ENCODE measurements at regions not wholly inside any gene's neighbourhood (a gene's known extent, or its start where the extent isn't known, plus 50 kb on each side); places are given as distances from the start of the nearest gene placed in this dataset.

DNA sequence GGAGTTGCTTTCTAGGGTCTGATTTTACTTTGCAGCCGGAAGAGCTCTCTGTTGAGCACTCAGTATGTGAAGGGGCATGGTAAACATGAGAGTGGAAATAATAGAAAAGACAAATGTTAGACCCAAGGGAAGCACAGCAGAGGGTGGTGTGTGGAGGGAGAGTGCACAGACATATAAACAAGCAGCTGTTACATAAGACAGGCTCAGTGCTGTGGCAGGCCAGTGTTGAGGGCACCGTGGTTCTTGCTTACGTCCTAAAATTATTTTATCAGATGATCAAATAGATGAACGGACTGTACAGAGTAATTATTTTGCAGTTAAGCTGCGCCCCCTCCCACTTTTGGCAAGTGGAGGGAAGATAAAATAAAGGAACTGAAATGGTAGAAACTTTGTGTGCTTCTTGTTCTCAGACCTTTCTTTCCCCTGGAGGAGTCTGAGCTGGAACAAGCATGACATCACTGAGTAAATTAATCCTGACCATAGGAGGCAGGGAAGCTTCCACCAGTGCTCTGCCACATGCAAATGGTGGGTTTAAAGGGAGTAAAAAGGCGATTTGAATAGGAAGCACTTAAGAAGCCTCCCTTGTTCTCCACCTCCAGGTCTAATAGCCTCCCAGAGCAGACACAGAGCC is 205.6 kb downstream of the IL20RB start:
- Mint-ChIP-seq H3K36me3 (no peaks in the 10 kb centered on the region), H3K27ac (peak overlapping the region; percentile 47), H3K9me3 (no peaks in the 10 kb centered on the region), H3K27me3 (ENCODE audit: low read depth) (no peaks in the 10 kb centered on the region), H3K4me3 (no peak overlapping the region), H3K4me1 (peaks cover 30% of the 10 kb centered on the region)
- TF ChIP-seq, protein P1, sequence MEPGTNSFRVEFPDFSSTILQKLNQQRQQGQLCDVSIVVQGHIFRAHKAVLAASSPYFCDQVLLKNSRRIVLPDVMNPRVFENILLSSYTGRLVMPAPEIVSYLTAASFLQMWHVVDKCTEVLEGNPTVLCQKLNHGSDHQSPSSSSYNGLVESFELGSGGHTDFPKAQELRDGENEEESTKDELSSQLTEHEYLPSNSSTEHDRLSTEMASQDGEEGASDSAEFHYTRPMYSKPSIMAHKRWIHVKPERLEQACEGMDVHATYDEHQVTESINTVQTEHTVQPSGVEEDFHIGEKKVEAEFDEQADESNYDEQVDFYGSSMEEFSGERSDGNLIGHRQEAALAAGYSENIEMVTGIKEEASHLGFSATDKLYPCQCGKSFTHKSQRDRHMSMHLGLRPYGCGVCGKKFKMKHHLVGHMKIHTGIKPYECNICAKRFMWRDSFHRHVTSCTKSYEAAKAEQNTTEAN (CRISPR knock-in tag; IDR thresholded peaks at IDR 0.05) = no peak
- TF ChIP-seq, protein P2, sequence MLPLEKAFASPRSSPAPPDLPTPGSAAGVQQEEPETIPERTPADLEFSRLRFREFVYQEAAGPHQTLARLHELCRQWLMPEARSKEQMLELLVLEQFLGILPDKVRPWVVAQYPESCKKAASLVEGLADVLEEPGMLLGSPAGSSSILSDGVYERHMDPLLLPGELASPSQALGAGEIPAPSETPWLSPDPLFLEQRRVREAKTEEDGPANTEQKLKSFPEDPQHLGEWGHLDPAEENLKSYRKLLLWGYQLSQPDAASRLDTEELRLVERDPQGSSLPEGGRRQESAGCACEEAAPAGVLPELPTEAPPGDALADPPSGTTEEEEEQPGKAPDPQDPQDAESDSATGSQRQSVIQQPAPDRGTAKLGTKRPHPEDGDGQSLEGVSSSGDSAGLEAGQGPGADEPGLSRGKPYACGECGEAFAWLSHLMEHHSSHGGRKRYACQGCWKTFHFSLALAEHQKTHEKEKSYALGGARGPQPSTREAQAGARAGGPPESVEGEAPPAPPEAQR (CRISPR knock-in tag; IDR thresholded peaks at IDR 0.05) = no peak
- TF ChIP-seq JAZF1 (CRISPR knock-in tag; IDR thresholded peaks at IDR 0.05) (no peak), ZNF219 (CRISPR knock-in tag; IDR thresholded peaks at IDR 0.05; ENCODE audit: borderline replicate concordance) (no peak)
- no peak for DNase-seq (ENCODE audit: low spot score)
- ChIA-PET POLR2A (interaction anchor here (0.5 kb wide), 1 partner anchor 9 kb away, joined by 3 read pairs; no protein-coding TSS in a partner anchor), CTCF (interaction anchor here (0.9 to 2.8 kb wide), 4 partner anchors 41 to 448 kb away, joined by 3 to 12 read pairs (median 4); no protein-coding TSS in a partner anchor)
- ATAC-seq = peak; percentile 96

DNA sequence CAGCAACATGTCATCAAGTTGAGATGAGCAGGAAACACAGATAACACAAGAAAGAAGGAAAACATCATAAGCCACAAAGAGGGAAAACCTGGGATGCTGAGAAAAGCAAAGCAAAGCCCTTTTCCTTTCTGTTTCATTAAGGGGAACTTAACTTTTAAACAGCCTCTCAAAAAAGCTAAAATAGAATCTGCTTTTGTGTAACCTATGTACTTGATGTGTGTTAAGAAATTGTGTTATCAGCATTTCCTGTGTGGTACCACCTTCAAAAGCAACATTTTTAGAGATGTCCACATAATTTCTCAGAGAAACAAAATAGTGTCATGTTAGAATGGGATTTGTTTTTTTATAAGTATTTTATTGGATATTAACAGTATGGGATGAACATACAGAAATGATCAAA is 206.2 kb downstream of the IL20RB start:
- no peak for ATAC-seq
- ChIA-PET POLR2A (interaction anchor here (0.5 kb wide), 1 partner anchor 8 kb away, joined by 3 read pairs; no protein-coding TSS in a partner anchor), CTCF (interaction anchor here (0.9 to 2.8 kb wide), 5 partner anchors 42 to 448 kb away, joined by 3 to 12 read pairs (median 5); no protein-coding TSS in a partner anchor)
- TF ChIP-seq, protein P3, sequence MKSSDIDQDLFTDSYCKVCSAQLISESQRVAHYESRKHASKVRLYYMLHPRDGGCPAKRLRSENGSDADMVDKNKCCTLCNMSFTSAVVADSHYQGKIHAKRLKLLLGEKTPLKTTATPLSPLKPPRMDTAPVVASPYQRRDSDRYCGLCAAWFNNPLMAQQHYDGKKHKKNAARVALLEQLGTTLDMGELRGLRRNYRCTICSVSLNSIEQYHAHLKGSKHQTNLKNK (CRISPR knock-in tag; IDR thresholded peaks at IDR 0.05) = no peak
- TF ChIP-seq FOXP1 (CRISPR knock-in tag; IDR thresholded peaks at IDR 0.05; ENCODE audit: borderline replicate concordance) (no peak), TEAD4 (CRISPR knock-in tag; IDR thresholded peaks at IDR 0.05) (no peak), CREM (CRISPR knock-in tag; IDR thresholded peaks at IDR 0.05) (no peak), NR3C1 (CRISPR knock-in tag; conservative IDR thresholded peaks at IDR 0.05; ENCODE audit: low read depth) (no peak), PRRX2 (CRISPR knock-in tag; IDR thresholded peaks at IDR 0.05) (no peak)
- TF ChIP-seq, protein P4, sequence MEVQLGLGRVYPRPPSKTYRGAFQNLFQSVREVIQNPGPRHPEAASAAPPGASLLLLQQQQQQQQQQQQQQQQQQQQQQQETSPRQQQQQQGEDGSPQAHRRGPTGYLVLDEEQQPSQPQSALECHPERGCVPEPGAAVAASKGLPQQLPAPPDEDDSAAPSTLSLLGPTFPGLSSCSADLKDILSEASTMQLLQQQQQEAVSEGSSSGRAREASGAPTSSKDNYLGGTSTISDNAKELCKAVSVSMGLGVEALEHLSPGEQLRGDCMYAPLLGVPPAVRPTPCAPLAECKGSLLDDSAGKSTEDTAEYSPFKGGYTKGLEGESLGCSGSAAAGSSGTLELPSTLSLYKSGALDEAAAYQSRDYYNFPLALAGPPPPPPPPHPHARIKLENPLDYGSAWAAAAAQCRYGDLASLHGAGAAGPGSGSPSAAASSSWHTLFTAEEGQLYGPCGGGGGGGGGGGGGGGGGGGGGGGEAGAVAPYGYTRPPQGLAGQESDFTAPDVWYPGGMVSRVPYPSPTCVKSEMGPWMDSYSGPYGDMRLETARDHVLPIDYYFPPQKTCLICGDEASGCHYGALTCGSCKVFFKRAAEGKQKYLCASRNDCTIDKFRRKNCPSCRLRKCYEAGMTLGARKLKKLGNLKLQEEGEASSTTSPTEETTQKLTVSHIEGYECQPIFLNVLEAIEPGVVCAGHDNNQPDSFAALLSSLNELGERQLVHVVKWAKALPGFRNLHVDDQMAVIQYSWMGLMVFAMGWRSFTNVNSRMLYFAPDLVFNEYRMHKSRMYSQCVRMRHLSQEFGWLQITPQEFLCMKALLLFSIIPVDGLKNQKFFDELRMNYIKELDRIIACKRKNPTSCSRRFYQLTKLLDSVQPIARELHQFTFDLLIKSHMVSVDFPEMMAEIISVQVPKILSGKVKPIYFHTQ (CRISPR knock-in tag; IDR thresholded peaks at IDR 0.05) = no peak
- H3K4me3 Mint-ChIP-seq = no peak overlapping the region
- no peaks in the 10 kb centered on the region for H3K27me3 Mint-ChIP-seq (ENCODE audit: low read depth)
- no peaks in the 10 kb centered on the region for H3K36me3 Mint-ChIP-seq
- no peaks in the 10 kb centered on the region for H3K9me3 Mint-ChIP-seq
- peak overlapping the region; percentile 47; the same call in 1 of the 2 replicates for H3K27ac Mint-ChIP-seq
- no peak for DNase-seq (ENCODE audit: low spot score)
- peaks cover 30% of the 10 kb centered on the region for H3K4me1 Mint-ChIP-seq

DNA sequence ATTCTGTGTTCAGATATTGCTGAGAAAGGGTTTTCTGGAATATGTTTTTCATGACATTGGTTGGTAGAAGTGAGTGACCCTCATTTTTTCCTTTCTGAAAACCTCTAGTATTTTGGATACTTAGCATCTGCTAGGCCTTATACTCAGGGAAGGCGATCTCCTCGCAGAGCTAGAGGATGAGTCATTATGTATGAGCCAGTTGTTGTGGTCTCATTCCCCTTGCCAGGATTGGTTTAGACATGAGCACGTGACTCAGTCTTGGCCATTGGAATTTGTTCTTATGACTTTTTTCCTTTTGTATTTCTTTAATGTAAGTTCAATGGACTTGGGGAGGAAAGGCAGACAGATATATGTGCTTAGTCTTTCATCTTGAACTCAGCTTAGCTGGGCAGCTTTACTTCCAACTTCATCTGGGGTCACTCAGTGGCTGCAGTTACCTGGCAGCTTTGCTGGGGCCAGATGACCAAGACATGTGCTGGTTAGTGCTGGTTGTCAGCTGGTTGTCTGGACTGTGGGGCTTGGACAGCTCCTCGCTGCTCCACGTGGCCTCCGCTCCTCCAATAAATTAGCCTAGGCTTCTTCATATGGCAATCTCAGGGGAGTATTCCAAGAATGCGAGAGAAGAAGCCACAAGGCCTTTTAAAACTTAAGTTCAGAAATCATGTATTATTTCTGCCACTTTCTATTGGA is 207.5 kb downstream of the IL20RB start:
- CTCF ChIA-PET = interaction anchor here (0.7 to 1.6 kb wide), 4 partner anchors 52 to 133 kb away, joined by 3 to 5 read pairs (median 4); no protein-coding TSS in a partner anchor
- ATAC-seq (no peak), DNase-seq (ENCODE audit: low spot score) (no peak)
- H3K27me3 Mint-ChIP-seq (ENCODE audit: low read depth) = no peaks in the 10 kb centered on the region
- peaks cover 5% of the 10 kb centered on the region for H3K9me3 Mint-ChIP-seq
- H3K4me1 Mint-ChIP-seq = peaks cover 30% of the 10 kb centered on the region
- POLR2A ChIA-PET = no interaction called here
- no peak overlapping the region for H3K4me3 Mint-ChIP-seq
- H3K27ac Mint-ChIP-seq = no peak overlapping the region
- H3K36me3 Mint-ChIP-seq = 0 out of 2 replicates have a peak, but pooled peaks cover 3% of the 10 kb centered on the region
- TF ChIP-seq GABPB1 (CRISPR knock-in tag; IDR thresholded peaks at IDR 0.05) (no peak), ZNF219 (CRISPR knock-in tag; IDR thresholded peaks at IDR 0.05; ENCODE audit: borderline replicate concordance) (no peak), TP53 (CRISPR knock-in tag; IDR thresholded peaks at IDR 0.05) (no peak), FOXK1 (CRISPR knock-in tag; IDR thresholded peaks at IDR 0.05) (no peak), MXD4 (CRISPR knock-in tag; IDR thresholded peaks at IDR 0.05; ENCODE audit: borderline replicate concordance) (no peak), ZNF138 (CRISPR knock-in tag; conservative IDR thresholded peaks at IDR 0.05) (no peak)
- TF ChIP-seq, protein P5, sequence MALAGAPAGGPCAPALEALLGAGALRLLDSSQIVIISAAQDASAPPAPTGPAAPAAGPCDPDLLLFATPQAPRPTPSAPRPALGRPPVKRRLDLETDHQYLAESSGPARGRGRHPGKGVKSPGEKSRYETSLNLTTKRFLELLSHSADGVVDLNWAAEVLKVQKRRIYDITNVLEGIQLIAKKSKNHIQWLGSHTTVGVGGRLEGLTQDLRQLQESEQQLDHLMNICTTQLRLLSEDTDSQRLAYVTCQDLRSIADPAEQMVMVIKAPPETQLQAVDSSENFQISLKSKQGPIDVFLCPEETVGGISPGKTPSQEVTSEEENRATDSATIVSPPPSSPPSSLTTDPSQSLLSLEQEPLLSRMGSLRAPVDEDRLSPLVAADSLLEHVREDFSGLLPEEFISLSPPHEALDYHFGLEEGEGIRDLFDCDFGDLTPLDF (CRISPR knock-in tag; IDR thresholded peaks at IDR 0.05) = no peak
- TF ChIP-seq, protein P6, sequence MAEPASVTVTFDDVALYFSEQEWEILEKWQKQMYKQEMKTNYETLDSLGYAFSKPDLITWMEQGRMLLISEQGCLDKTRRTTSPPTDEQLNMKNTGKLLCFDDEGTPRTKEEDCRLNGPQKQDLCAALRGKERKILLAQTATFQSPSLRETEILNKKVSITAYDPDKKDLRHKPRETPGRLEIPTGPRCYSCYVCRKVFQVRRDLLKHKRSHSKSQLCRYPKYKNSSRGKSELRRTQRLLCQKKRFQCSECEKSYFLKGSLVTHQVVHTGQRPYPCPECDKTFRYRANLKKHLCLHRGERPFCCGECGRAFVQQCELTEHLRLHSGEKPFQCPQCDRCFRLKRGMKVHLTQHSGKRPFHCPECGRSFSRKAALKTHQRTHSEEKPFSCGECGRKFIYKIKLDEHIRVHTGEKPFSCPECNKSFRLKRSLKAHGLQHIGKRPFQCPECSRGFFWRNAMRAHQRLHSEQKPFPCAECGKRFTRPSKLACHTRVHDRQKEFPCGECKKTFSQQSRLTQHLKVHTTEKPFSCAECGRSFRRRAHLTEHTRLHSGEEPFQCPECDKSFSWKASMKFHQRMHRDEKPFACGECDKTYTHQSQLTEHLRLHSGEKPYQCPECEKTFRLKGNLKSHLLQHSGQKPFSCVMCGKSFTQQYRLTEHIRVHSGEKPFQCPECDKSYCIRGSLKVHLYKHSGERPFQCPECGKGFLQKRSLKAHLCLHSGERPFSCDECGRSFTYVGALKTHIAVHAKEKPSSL (CRISPR knock-in tag; conservative IDR thresholded peaks at IDR 0.05) = no peak
- TF ChIP-seq, protein P7, sequence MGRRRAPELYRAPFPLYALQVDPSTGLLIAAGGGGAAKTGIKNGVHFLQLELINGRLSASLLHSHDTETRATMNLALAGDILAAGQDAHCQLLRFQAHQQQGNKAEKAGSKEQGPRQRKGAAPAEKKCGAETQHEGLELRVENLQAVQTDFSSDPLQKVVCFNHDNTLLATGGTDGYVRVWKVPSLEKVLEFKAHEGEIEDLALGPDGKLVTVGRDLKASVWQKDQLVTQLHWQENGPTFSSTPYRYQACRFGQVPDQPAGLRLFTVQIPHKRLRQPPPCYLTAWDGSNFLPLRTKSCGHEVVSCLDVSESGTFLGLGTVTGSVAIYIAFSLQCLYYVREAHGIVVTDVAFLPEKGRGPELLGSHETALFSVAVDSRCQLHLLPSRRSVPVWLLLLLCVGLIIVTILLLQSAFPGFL (CRISPR knock-in tag; IDR thresholded peaks at IDR 0.05; ENCODE audit: borderline replicate concordance) = no peak

Data from WTC11 (cell line).